Karpas-422 (cell line): ENCODE measurements at regions not wholly inside any gene's neighbourhood (a gene's known extent, or its start where the extent isn't known, plus 50 kb on each side); places are given as distances from the start of the nearest gene placed in this dataset.

ENCODE experiments used
- DNase-seq: peaks from one replicate; pipeline ENCODE4 v3.0.0-alpha.2; 2015
- H2AFZ ChIP-seq: fragments of 200-600 bp; sonication (generic); 2 replicates; pipeline ENCODE4 v1.6.1; 2014; ENCODE audit warnings: antibody characterized with exemption, low read length, mixed read lengths
- H3K27ac ChIP-seq: fragments of 200-600 bp; sonication (generic); 2 replicates; pipeline ENCODE4 v1.5.1; 2014; ENCODE audit warnings: mild to moderate bottlenecking, low read length, moderate library complexity
- H3K27me3 ChIP-seq: fragments of 200-600 bp; sonication (generic); 2 replicates; pipeline ENCODE4 v1.6.1; 2014; ENCODE audit warnings: low read length, mixed read lengths
- H3K36me3 ChIP-seq: fragments of 200-600 bp; sonication (generic); 2 replicates; pipeline ENCODE4 v1.6.1; 2014; ENCODE audit warnings: low read length, mixed read lengths; ENCODE audit not compliant: insufficient read depth
- H3K4me1 ChIP-seq: fragments of 200-600 bp; sonication (generic); 2 replicates; pipeline ENCODE4 v1.6.1; 2014; ENCODE audit warnings: mild to moderate bottlenecking, low read length, mixed read lengths
- H3K4me2 ChIP-seq: fragments of 200-600 bp; sonication (generic); 2 replicates; pipeline ENCODE4 v1.6.1; 2014; ENCODE audit warnings: low read length, low read depth, mild to moderate bottlenecking; ENCODE audit not compliant: poor library complexity, severe bottlenecking
- H3K4me3 ChIP-seq: fragments of 200-600 bp; sonication (generic); 2 replicates; pipeline ENCODE4 v1.5.1; 2014; ENCODE audit warnings: mild to moderate bottlenecking, antibody characterized with exemption, low read length, mixed read lengths
- H3K79me2 ChIP-seq: fragments of 200-600 bp; sonication (generic); 2 replicates; pipeline ENCODE4 v1.6.1; 2014; ENCODE audit warnings: mild to moderate bottlenecking, low read length, mixed read lengths
- H3K9ac ChIP-seq: fragments of 200-600 bp; sonication (generic); 2 replicates; pipeline ENCODE4 v1.6.0; 2014; ENCODE audit warnings: low read length
- H3K9me2 ChIP-seq: fragments of 200-600 bp; sonication (generic), shearing (Covaris generic); replicated peaks from 2 replicates; pipeline ENCODE4 v1.6.0; 2014; ENCODE audit warnings: mild to moderate bottlenecking, low read length, moderate library complexity; ENCODE audit not compliant: insufficient read depth
- H3K9me3 ChIP-seq: fragments of 300-700, 200-600 bp; sonication (generic); 2 replicates; pipeline ENCODE4 v1.6.1; 2014; ENCODE audit warnings: low read length, mixed read lengths
- H4K20me1 ChIP-seq: fragments of 200-600 bp; sonication (generic); 2 replicates; pipeline ENCODE4 v1.6.1; 2014; ENCODE audit warnings: mild to moderate bottlenecking, antibody characterized with exemption, low read length, low read depth; ENCODE audit not compliant: insufficient read depth

- Histone ChIP-seq H3K4me1 (no peaks in the 10 kb centered on the region), H3K4me2 (no peak overlapping the region), H3K9me3 (no peaks in the 10 kb centered on the region), H4K20me1 (no peaks in the 10 kb centered on the region), H3K4me3 (no peak overlapping the region), H3K79me2 (no peaks in the 10 kb centered on the region), H3K27ac (no peak overlapping the region), H2AFZ (no peak overlapping the region), H3K27me3 (0 out of 2 replicates have a peak, but pooled peaks cover 2% of the 10 kb centered on the region), H3K36me3 (no peaks in the 10 kb centered on the region), H3K9me2 (no peaks in the 10 kb centered on the region), H3K9ac (no peak overlapping the region)
- DNase-seq = no peak
Observed at GRCh38 chr15:36109943-36110658, 469.3 kb upstream of the CDIN1 start.

DNA sequence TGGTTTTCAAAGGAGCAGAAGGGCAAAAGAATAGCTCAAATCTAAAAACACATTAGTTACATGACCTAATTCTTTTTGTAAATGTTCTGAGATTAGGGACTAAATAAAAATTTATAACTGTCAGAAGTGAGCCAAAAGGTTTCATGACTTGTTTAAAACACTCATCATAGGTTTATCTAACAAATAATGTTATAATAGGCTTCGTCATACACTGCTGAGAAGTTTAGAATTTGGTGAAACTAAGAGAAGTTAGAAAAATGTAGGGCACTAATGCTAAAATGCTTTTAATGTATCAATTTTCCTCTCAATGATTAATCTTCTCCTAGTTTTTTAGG lies 468.8 kb upstream of the CDIN1 start:
- Histone ChIP-seq H3K9me2 (no peaks in the 10 kb centered on the region), H3K9me3 (no peaks in the 10 kb centered on the region), H3K27ac (no peak overlapping the region), H3K36me3 (no peaks in the 10 kb centered on the region), H3K4me2 (no peak overlapping the region), H3K9ac (no peak overlapping the region), H3K4me3 (no peak overlapping the region), H2AFZ (no peak overlapping the region), H3K4me1 (no peaks in the 10 kb centered on the region), H3K27me3 (0 out of 2 replicates have a peak, but pooled peaks cover 2% of the 10 kb centered on the region), H3K79me2 (no peaks in the 10 kb centered on the region), H4K20me1 (no peaks in the 10 kb centered on the region)
- DNase-seq = no peak

GRCh38 chr15:36117296-36117787 lies 462.1 kb upstream of the CDIN1 start:
- Histone ChIP-seq H3K4me2 (no peak overlapping the region), H3K27me3 (no peaks in the 10 kb centered on the region)

GRCh38 chr15:36126194-36126593 lies 453.2 kb upstream of the CDIN1 start:
- Histone ChIP-seq H3K9me3 (no peaks in the 10 kb centered on the region), H3K36me3 (no peaks in the 10 kb centered on the region), H4K20me1 (no peaks in the 10 kb centered on the region), H3K4me2 (no peak overlapping the region), H3K4me3 (no peak overlapping the region), H3K27me3 (no peaks in the 10 kb centered on the region), H3K9me2 (no peaks in the 10 kb centered on the region), H3K79me2 (no peaks in the 10 kb centered on the region), H3K9ac (no peak overlapping the region), H2AFZ (no peak overlapping the region), H3K27ac (no peak overlapping the region), H3K4me1 (no peaks in the 10 kb centered on the region)
- DNase-seq = no peak

More at GRCh38 chr15:36117296-36117787, 462.1 kb upstream of the CDIN1 start:
- Histone ChIP-seq H2AFZ (no peak overlapping the region), H3K36me3 (no peaks in the 10 kb centered on the region), H3K9ac (no peak overlapping the region), H3K9me3 (no peaks in the 10 kb centered on the region), H3K79me2 (no peaks in the 10 kb centered on the region), H3K4me1 (peaks cover 5% of the 10 kb centered on the region), H4K20me1 (no peaks in the 10 kb centered on the region), H3K27ac (no peak overlapping the region), H3K9me2 (no peaks in the 10 kb centered on the region), H3K4me3 (no peak overlapping the region)
- DNase-seq = no peak

DNA sequence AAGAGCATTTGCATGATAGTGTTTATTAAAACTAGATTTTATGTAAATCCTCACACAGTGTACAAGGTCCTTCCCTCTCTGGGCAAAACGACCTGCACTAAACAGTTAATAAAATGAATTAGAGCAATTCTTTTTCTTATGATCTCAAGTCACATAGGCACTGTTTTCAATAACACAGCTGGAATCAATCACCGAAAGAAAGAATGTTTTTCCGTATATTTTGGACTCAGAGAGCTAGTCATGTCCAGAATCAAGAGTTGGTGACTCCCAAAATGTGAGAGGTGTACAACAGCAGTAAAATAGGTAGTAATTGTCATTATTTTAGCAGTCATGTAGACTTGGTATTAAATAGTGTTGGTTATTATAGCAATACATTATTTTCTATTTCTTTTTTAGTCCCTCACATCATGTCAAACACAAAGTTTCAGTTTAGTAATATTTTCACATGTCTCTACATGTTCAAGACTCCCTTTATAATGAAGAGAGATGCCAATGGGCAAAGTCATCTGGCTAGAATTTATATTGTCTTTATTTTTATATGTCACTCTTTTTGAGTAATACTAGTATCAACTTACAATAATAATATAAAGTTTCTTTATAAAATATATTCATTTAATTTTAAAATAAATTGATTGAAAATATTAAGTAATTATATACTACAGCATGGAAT lies 448.6 kb upstream of the CDIN1 start:
- Histone ChIP-seq H3K9me3 (no peaks in the 10 kb centered on the region), H3K27ac (no peak overlapping the region), H3K27me3 (no peaks in the 10 kb centered on the region; the same call in 1 of the 2 replicates), H3K36me3 (no peaks in the 10 kb centered on the region), H3K4me2 (no peak overlapping the region), H3K9ac (no peak overlapping the region), H3K4me1 (no peaks in the 10 kb centered on the region), H3K79me2 (no peaks in the 10 kb centered on the region), H3K9me2 (no peaks in the 10 kb centered on the region), H2AFZ (no peak overlapping the region), H4K20me1 (no peaks in the 10 kb centered on the region), H3K4me3 (no peak overlapping the region)
- no peak for DNase-seq

GRCh38 chr15:36133742-36134141 lies 445.7 kb upstream of the CDIN1 start:
- Histone ChIP-seq H3K36me3 (no peaks in the 10 kb centered on the region), H2AFZ (no peak overlapping the region), H3K9me2 (no peaks in the 10 kb centered on the region), H3K4me3 (no peak overlapping the region), H3K9ac (no peak overlapping the region), H3K27ac (no peak overlapping the region), H3K4me2 (no peak overlapping the region), H3K27me3 (no peaks in the 10 kb centered on the region; the same call in 1 of the 2 replicates), H3K9me3 (no peaks in the 10 kb centered on the region), H3K79me2 (no peaks in the 10 kb centered on the region), H3K4me1 (no peaks in the 10 kb centered on the region), H4K20me1 (no peaks in the 10 kb centered on the region)
- DNase-seq = no peak

GRCh38 chr15:36136049-36136448 lies 443.4 kb upstream of the CDIN1 start:
- Histone ChIP-seq H3K9me3 (no peaks in the 10 kb centered on the region), H3K79me2 (no peaks in the 10 kb centered on the region), H3K9me2 (no peaks in the 10 kb centered on the region), H3K4me3 (no peak overlapping the region), H3K4me1 (no peaks in the 10 kb centered on the region), H3K9ac (no peak overlapping the region), H4K20me1 (no peaks in the 10 kb centered on the region), H3K27me3 (no peaks in the 10 kb centered on the region; the same call in 1 of the 2 replicates), H2AFZ (no peak overlapping the region), H3K27ac (no peak overlapping the region), H3K36me3 (no peaks in the 10 kb centered on the region), H3K4me2 (no peak overlapping the region)
- DNase-seq = no peak

- no peaks in the 10 kb centered on the region for H4K20me1 ChIP-seq
- peaks cover 18% of the 10 kb centered on the region for H3K9me3 ChIP-seq
- H3K9me2 ChIP-seq = no peaks in the 10 kb centered on the region; the same call in 1 of the 2 replicates
- no peaks in the 10 kb centered on the region for H3K27me3 ChIP-seq
- DNase-seq = no peak
- H3K36me3 ChIP-seq = no peaks in the 10 kb centered on the region
- H3K9ac ChIP-seq = no peak overlapping the region
- H3K4me1 ChIP-seq = no peaks in the 10 kb centered on the region
- H3K4me3 ChIP-seq = no peak overlapping the region
- H3K27ac ChIP-seq = no peak overlapping the region
- H2AFZ ChIP-seq = no peak overlapping the region
- no peak overlapping the region for H3K4me2 ChIP-seq
- H3K79me2 ChIP-seq = no peaks in the 10 kb centered on the region
Observed at GRCh38 chr15:36152936-36153335, 426.5 kb upstream of the CDIN1 start.
